Coronary artery (tissue), 2 donors: ENCODE measurements at regions not wholly inside any gene's neighbourhood (a gene's known extent, or its start where the extent isn't known, plus 50 kb on each side); places are given as distances from the start of the nearest gene placed in this dataset.

Source experiments
- DNase-seq: peaks from one replicate; pipeline ENCODE4 v3.0.0-alpha.2; 2017; ENCODE audit warnings: low spot score
- H3K27ac ChIP-seq, 2 donors: fragments of 200-600 bp; sonication (generic); one replicate each; pipeline ENCODE4 v1.5.1; 2016 to 2019
- H3K4me3 ChIP-seq: fragments of 200-600 bp; sonication (generic); 2 replicates; pipeline ENCODE4 v1.5.1; 2016; ENCODE audit warnings: mild to moderate bottlenecking, moderate library complexity
- CTCF ChIP-seq: fragments of 200-600 bp; sonication (generic); IDR thresholded peaks from one replicate; pipeline ENCODE4 v1.5.1; 2019; ENCODE audit warnings: antibody characterized with exemption

- no peak overlapping the region for H3K4me3 ChIP-seq
- TF ChIP-seq CTCF = no peak
- DNase-seq = no peak
- no peak overlapping the region for H3K27ac ChIP-seq
Measured at GRCh38 chr7:121766676-121767075, 106.3 kb upstream of the PTPRZ1 start.

- no peak overlapping the region for H3K4me3 ChIP-seq
- no peak for TF ChIP-seq CTCF
- DNase-seq = no peak
- no peak overlapping the region for H3K27ac ChIP-seq
Measured at GRCh38 chr7:121761399-121761798, 111.6 kb upstream of the PTPRZ1 start.

- no peak overlapping the region for H3K27ac ChIP-seq
- DNase-seq = no peak
- no peak overlapping the region for H3K4me3 ChIP-seq
- no peak for TF ChIP-seq CTCF
Measured at GRCh38 chr7:121755818-121756552, 117.0 kb upstream of the PTPRZ1 start.

- no peak overlapping the region for H3K4me3 ChIP-seq
- no peak for TF ChIP-seq CTCF
- no peak overlapping the region for H3K27ac ChIP-seq
- no peak for DNase-seq
Measured at GRCh38 chr7:121755286-121755685, 117.7 kb upstream of the PTPRZ1 start.

- Histone ChIP-seq H3K4me3 (no peak overlapping the region), H3K27ac (no peak overlapping the region)
- no peak for TF ChIP-seq CTCF
- DNase-seq = no peak
Measured at GRCh38 chr7:121753944-121754343, 119.0 kb upstream of the PTPRZ1 start.

GRCh38 chr7:121752706-121753105, 120.3 kb upstream of the PTPRZ1 start:
- no peak for TF ChIP-seq CTCF
- Histone ChIP-seq H3K4me3 (no peak overlapping the region), H3K27ac (no peak overlapping the region)
- DNase-seq = no peak

- TF ChIP-seq CTCF = no peak
Measured at GRCh38 chr7:121748546-121748945, 124.4 kb upstream of the PTPRZ1 start.

More at GRCh38 chr7:121748546-121748945, 124.4 kb upstream of the PTPRZ1 start:
- no peak overlapping the region for H3K27ac ChIP-seq
- DNase-seq = no peak
- no peak overlapping the region for H3K4me3 ChIP-seq
